ENCODE measurements at regions not wholly inside any gene's neighbourhood (a gene's known extent, or its start where the extent isn't known, plus 50 kb on each side); places are given as distances from the start of the nearest gene placed in this dataset.
A peak's percentile ranks its signal among the peaks of the same experiment; 100 is the strongest.

DNA sequence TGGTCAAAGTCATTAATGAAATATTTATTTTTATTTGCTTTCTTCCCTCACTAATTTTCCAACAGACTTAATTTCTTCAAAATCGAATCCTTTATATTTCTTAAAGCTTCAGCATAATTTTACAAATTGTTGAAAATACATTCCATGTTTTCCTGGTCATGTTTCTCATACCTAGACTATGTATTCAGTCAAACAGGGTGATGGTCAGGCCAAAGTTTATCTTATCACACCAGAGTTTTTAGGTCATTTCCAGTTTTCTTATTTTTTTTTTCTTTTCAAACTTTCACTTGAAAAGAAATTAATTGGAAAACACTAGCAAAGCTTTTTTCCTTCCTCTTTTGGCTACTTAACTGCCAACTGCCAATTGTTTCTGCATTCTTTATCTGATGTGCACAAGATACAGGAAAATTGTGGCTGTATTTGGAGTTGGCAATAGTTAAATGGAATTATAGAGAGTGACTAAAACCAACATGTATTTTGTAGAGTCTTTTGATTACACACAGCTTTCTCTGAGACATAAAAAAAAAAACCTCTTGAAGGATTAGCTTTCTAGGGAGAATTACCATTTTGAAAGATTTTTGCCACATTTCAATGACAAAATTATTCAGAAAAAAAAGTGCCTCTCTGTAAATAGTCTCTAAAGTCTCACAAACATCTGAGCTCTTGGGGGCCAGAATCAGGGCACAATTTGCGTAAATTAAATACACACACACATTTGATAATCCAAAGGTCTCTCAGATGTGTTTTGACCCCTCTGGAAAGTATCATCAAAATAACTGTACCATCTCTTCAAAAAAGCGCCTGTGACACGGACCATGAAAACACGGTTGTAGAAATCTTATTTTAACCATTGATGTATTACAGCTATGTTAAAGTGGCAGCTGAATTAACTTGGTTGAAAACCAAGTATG is 603.2 kb upstream of the KCNMB2 start:
- Mint-ChIP-seq H3K27ac (no peak overlapping the region), H3K4me3 (no peak overlapping the region)

DNA sequence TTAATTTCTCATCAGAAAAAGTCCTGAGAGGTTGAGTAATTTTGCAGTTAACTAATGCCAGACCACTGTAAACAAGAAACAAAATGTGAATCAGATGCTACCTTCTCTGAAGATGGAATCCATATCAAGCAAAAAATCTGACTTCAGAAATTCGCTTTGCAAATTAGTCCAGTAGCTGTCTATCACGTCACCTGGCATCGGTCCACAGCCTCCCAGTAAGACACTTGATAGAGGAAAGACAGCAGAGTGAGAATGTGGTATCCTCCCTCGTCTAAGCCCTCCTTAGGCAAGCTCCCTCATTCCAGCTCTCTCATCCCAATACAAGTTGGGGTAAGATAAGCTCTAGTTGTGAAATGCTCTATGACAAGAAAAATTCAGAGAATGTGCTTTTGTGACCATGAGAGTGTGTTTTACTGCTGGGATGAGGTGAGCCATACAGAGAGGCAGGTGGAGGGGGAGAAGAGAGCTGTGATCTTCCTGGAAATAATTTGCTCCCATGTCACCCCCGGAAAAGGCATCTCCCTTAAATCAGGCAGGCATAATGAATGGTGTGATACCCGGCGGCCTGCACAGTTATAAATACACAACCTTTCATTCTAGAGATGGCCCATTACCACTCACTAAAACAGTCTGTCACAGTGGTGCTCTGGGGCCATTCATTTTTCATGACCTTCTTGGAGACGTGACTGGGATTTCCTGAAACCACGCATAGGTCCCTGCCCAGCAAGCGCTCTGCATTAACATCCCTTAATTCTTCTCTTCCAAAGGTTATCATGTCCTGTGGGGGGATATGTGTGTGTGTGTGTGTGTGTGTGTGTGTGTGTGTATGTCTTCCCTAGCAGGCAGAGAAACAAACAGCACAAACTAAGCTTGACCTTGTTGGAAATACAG is 602.0 kb upstream of the KCNMB2 start:
- Mint-ChIP-seq H3K27me3 (peaks cover 3% of the 10 kb centered on the region), H3K4me1 (no peaks in the 10 kb centered on the region), H3K36me3 (peaks cover 3% of the 10 kb centered on the region), H3K27ac (no peak overlapping the region), H3K9me3 (no peaks in the 10 kb centered on the region), H3K4me3 (no peak overlapping the region)

More for the DNA sequence above, 603.2 kb upstream of the KCNMB2 start:
- Mint-ChIP-seq H3K9me3 (no peaks in the 10 kb centered on the region), H3K36me3 (peaks cover 4% of the 10 kb centered on the region), H3K27me3 (peaks cover 3% of the 10 kb centered on the region), H3K4me1 (peaks cover 0 to 5% (median 3%) of the 10 kb centered on the region in 3 donors)

DNA sequence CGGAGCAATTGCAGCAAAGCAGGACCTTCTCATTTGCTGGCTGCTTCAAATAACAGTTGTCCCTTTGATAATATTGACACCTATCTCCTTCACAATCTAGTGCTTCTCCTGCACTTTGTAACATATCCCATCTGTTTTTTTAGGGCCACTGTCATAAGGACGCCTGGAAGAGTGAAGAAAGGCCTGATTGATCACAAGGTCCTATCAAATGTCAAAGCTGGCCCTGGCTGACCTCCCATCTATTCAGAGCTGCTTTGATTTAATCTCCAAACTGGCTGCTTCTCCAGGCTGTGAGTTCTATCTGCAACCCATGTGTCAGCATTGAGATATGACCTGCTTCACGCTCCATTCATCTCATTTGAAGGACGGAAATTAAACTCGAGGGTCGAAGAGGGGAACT is 601.2 kb upstream of the KCNMB2 start:
- Mint-ChIP-seq H3K4me1 (no peaks in the 10 kb centered on the region), H3K27ac (no peak overlapping the region), H3K27me3 (peaks cover 1% of the 10 kb centered on the region), H3K36me3 (no peaks in the 10 kb centered on the region), H3K9me3 (no peaks in the 10 kb centered on the region), H3K4me3 (no peak overlapping the region)

DNA sequence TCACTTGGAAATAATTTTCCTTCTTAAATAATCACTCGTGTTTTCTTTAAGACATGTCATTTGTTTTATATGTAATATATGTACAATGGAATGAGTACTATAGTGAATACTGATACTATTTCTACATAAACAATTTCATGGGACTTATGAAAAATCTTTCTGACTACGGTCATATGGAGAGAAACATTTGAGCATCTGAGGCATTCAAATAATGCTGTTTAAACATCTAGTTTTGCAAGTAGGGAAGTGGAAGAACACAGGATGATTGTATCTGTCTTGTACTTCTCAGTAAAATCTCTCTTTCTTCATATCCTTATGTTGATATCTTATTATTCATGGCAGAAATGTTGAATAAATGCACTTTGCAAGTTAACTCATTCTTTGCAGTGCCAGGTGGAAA is 599.5 kb upstream of the KCNMB2 start:
- H3K9me3 Mint-ChIP-seq: no peaks in the 10 kb centered on the region
- peaks cover 1% of the 10 kb centered on the region for H3K27me3 Mint-ChIP-seq
- H3K27ac Mint-ChIP-seq: no peak overlapping the region
- H3K4me1 Mint-ChIP-seq: no peaks in the 10 kb centered on the region
- H3K36me3 Mint-ChIP-seq: no peaks in the 10 kb centered on the region
- H3K4me3 Mint-ChIP-seq: no peak overlapping the region

DNA sequence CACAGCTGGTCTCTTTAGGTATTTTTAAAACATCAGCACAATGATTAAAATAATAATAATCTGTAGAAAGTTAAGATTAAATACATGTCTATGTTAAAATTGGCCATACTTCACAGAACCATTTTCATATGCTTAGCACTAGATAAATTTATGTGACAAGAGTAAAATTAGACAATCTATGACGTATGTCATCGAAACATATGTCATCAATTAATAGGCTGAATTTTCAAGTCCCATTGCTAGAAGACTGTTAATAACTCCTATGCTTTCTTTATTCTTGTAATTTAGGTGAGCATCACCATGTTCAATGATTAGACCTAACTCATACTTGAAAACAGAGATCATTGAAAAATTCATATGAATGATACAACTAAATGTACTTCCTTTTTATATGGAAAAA is 593.3 kb upstream of the KCNMB2 start:
- Mint-ChIP-seq H3K4me3 (no peak overlapping the region), H3K27ac (no peak overlapping the region), H3K4me1 (peaks cover 6 to 12% (median 6%) of the 10 kb centered on the region in 3 donors), H3K9me3 (peaks cover 2 to 4% (median 2%) of the 10 kb centered on the region in 3 donors), H3K27me3 (no peaks in the 10 kb centered on the region), H3K36me3 (peaks cover 2% of the 10 kb centered on the region)

DNA sequence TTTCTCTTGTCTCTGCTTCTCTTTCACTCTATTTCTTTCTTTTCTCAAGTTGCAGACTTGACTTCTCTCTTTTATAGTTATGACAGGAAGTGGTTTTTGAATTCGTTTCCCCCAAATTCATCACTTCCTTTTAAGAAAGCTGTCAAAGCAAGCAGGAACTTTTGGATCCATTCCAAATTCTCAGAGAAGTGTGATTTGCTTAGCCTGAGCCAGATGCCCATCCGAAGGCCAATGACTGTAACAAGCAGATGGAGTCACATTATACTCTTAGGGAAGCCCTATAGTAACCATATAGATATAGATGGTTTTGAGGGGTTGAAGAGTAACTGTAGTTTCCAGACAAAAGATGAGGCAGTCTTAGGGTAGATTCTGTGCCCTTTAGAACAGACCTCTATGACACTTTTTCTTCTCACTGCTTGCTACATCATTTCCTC is 592.0 kb upstream of the KCNMB2 start:
- Mint-ChIP-seq H3K9me3 (peaks cover 2 to 4% (median 2%) of the 10 kb centered on the region in 3 donors), H3K27me3 (no peaks in the 10 kb centered on the region), H3K4me1 (peaks cover 6 to 12% (median 6%) of the 10 kb centered on the region in 3 donors), H3K36me3 (peaks cover 2% of the 10 kb centered on the region), H3K4me3 (peak overlapping the region in 2 of 4 donors; percentile 6 to 11), H3K27ac (no peak overlapping the region)

DNA sequence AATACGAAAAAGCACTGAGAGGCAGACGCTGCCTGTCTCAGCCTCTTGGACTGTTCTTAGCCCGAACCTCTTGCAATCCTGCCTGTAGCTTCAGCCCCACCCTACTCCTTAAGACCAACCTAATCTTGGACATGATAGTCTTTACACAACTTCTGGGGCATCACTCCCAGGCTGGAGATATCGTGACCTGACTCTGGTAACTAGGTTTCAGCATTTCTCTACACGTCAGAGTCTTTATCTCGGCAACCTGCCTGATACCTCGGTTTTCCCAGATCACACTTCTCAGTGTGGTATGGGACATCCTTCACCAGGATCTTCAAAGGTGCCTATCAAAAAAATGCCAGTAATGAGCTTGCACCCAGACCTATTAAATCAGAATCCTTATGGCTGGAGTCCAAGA is 590.2 kb upstream of the KCNMB2 start:
- Mint-ChIP-seq H3K9me3 (peaks cover 2 to 4% (median 2%) of the 10 kb centered on the region in 3 donors), H3K36me3 (peaks cover 2% of the 10 kb centered on the region), H3K27me3 (no peaks in the 10 kb centered on the region), H3K4me1 (peaks cover 6 to 12% (median 6%) of the 10 kb centered on the region in 3 donors), H3K4me3 (no peak overlapping the region), H3K27ac (no peak overlapping the region)

DNA sequence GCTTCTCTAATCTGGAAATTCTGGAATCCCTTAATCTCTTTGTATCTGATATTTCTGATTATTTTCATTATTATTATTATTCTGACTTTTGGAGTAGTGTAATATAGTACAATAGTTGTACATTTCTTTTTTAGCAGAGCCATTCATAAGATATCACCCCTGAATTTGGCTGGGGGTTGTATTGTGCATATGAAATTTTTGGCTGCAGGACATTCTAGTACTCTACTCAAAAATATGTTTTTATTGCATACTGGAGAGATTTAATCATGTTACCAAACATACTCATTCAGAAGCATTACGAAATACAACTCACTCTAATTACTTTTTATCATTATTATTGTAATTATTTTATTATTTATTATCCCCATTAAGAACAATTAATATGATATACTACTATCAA is 589.7 kb upstream of the KCNMB2 start:
- peaks cover 6 to 12% (median 6%) of the 10 kb centered on the region in 3 donors for H3K4me1 Mint-ChIP-seq
- H3K27me3 Mint-ChIP-seq: no peaks in the 10 kb centered on the region
- no peak overlapping the region for H3K4me3 Mint-ChIP-seq
- peaks cover 2% of the 10 kb centered on the region for H3K36me3 Mint-ChIP-seq
- H3K9me3 Mint-ChIP-seq: peaks cover 2 to 4% (median 3%) of the 10 kb centered on the region in 3 donors
- no peak overlapping the region for H3K27ac Mint-ChIP-seq

DNA sequence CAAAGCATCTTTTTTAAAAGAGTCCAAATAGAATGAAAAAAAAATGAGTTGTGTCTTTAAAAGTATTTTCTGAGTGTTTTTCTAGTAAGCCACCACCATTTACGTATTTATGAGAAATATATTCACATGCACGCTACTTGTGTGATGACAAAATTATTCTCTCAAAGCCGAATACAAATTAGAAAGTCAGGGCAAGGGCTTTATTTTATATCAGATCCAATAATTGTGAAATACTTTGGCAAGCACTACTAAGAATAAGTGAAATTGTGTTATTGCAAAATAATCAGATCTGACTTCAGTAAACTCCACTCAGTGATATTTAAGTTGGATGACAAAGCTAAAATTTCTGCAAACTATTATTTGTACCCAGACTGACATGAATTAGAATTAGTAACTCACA is 589.3 kb upstream of the KCNMB2 start:
- peaks cover 2 to 4% (median 4%) of the 10 kb centered on the region in 3 donors for H3K9me3 Mint-ChIP-seq
- no peak overlapping the region for H3K4me3 Mint-ChIP-seq
- H3K4me1 Mint-ChIP-seq: peaks cover 6 to 12% (median 6%) of the 10 kb centered on the region in 3 donors
- H3K27ac Mint-ChIP-seq: no peak overlapping the region
- H3K27me3 Mint-ChIP-seq: no peaks in the 10 kb centered on the region
- peaks cover 2% of the 10 kb centered on the region for H3K36me3 Mint-ChIP-seq

DNA sequence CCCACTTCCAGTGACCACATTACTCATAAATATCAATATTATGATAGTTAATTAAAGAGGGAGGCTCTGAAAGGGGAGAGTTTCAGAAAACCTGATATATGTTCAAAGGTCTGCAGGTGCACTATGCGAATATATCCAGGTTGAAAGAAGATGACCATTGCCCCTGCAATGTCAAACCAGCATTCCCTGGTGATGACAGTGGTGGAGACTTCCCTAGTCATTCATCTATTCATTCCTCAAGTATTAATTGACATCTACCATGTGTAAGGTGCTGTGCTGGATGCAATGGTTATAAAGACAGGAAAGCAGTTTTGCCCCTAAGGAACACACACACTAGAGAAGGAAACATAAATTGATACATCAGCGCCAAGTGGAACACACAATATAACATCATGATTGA is 588.3 kb upstream of the KCNMB2 start:
- Mint-ChIP-seq H3K27ac (no peak overlapping the region), H3K4me1 (peaks cover 6 to 12% (median 6%) of the 10 kb centered on the region in 3 donors), H3K9me3 (peaks cover 2 to 4% (median 4%) of the 10 kb centered on the region in 3 donors), H3K27me3 (no peaks in the 10 kb centered on the region), H3K4me3 (no peak overlapping the region), H3K36me3 (peaks cover 2% of the 10 kb centered on the region)

DNA sequence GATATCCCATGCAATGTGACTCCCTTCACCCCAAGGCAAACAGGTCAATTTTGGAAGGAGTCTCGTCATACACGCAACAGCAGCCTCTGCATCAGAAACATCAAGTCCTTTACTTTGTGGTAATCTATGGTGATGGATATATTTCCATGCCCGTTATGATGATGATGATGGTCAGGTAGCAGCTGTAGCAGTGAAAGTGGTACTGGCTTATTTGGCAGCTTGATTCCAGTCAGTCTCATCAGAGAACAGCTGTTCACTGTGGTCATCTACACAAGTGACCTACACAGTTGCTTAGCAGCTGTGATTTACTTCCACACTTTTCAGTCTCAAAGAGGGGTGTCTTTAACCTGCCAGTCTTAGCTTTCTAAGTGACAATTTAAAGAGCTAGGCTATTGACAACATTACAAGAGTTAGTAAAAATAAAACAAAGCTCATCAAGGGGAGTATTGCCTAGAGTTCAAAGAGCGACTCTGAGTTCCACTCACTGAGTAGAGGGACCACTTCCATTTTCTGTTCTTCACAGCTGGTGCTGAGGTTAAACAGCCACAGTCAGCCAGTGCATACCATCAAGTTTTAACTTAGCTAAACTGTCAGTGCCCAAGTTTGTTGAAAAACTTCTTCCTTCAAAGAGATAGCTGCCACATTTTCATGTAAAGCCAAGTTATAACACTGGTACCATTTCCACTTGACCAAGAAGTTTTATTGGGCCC is 587.4 kb upstream of the KCNMB2 start:
- Mint-ChIP-seq H3K4me1 (peaks cover 5 to 11% (median 5%) of the 10 kb centered on the region in 3 donors), H3K27me3 (no peaks in the 10 kb centered on the region), H3K4me3 (no peak overlapping the region), H3K36me3 (peaks cover 2% of the 10 kb centered on the region), H3K27ac (no peak overlapping the region), H3K9me3 (peaks cover 2 to 3% (median 3%) of the 10 kb centered on the region in 3 donors)

DNA sequence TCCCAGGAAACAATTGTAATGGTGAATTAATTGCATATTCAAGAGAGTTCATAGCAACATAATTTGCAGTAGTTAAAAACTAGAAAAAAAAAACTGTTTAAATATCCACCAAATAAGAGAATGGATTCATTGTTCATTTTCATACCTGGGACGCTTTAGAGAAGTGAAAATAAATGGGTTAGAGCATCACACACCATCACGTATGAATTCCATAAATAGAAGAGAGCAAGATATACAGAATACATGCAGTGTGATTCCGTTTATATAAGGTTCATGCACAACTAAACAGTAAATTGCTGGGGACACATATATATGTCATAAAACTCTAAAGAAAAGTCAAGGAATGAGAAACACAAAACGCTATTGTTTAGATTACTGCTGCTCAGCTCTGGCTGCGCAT is 577.0 kb upstream of the KCNMB2 start:
- no peaks in the 10 kb centered on the region for H3K9me3 Mint-ChIP-seq

DNA sequence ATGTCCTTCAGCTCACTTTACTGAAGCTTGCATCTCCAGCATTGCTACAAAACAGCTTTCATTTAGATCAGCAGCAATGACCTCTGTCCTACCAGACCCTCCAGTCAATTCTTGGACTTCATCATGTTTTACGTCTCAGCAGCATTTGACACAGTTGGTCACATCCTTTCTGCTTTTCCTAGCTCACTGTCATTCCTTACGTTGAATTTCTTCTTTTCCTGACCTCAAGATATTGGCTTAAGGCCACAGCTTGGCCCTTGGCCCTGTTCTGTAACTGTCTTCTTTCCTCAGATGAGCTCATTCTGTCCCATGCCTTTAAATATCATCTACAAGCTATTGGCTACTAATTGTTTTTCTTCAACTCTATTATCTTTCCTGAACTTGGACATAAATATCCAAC is 576.2 kb upstream of the KCNMB2 start:
- Mint-ChIP-seq H3K27ac (no peak overlapping the region), H3K9me3 (no peaks in the 10 kb centered on the region), H3K4me1 (peaks cover 0 to 2% (median 0%) of the 10 kb centered on the region in 3 donors), H3K36me3 (no peaks in the 10 kb centered on the region), H3K27me3 (no peaks in the 10 kb centered on the region), H3K4me3 (no peak overlapping the region)

More for the DNA sequence above, 577.0 kb upstream of the KCNMB2 start:
- Mint-ChIP-seq H3K4me3 (no peak overlapping the region), H3K4me1 (peaks cover 0 to 2% (median 0%) of the 10 kb centered on the region in 3 donors), H3K27me3 (no peaks in the 10 kb centered on the region), H3K27ac (no peak overlapping the region), H3K36me3 (no peaks in the 10 kb centered on the region)

DNA sequence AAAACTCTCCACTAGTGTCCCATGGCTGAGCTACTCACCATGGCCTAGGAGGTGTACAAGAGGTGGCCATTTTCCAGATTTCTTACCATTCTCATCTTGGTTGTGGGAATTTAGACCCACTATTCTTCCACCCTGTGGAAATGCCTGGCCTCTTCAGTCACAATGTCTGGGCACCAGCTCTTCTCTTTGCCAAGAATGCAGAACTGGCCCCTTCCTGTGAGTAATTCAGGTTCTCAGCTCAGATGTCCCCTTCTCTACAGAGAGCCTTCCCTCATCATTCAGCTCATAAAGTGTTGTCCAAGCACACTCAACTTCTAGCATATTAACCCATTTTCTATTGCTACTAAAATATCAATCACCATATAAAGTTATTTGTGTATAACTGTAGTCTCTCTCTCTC is 575.5 kb upstream of the KCNMB2 start:
- H3K27ac Mint-ChIP-seq: no peak overlapping the region
- peaks cover 0 to 2% (median 0%) of the 10 kb centered on the region in 3 donors for H3K4me1 Mint-ChIP-seq
- no peaks in the 10 kb centered on the region for H3K9me3 Mint-ChIP-seq
- no peak overlapping the region for H3K4me3 Mint-ChIP-seq
- no peaks in the 10 kb centered on the region for H3K36me3 Mint-ChIP-seq
- H3K27me3 Mint-ChIP-seq: no peaks in the 10 kb centered on the region

Data from IgD-negative memory B cell (primary cell).